Stimulated activated naive CD8-positive, alpha-beta T cell treated with anti-CD3 and anti-CD28 coated beads, Interleukin-15, amount 100 ng/mL, for 72 hours (primary cell): ENCODE measurements at regions not wholly inside any gene's neighbourhood (a gene's known extent, or its start where the extent isn't known, plus 50 kb on each side); places are given as distances from the start of the nearest gene placed in this dataset.

Experiments used
- ATAC-seq: fragments of 150-1000 bp; cut with Tn5 transposase; 2 replicates; pipeline ENCODE4 v1.10.0; 2021; ENCODE audit warnings: mild to moderate bottlenecking, moderate library complexity
- DNase-seq, 2 donors: peaks; one replicate each; pipeline ENCODE4 v3.0.0; 2021 to 2022
- H3K27ac Mint-ChIP-seq, 2 donors: one replicate each; pipeline ENCODE4 v1.8.0; 2022; ENCODE audit warnings: mild to moderate bottlenecking in 2 of 2, mixed read lengths in 2 of 2, moderate library complexity in 2 of 2
- H3K27me3 Mint-ChIP-seq: one replicate; pipeline ENCODE4 v1.8.0; 2022; ENCODE audit warnings: mixed read lengths
- H3K4me1 Mint-ChIP-seq: one replicate; pipeline ENCODE4 v1.8.0; 2022; ENCODE audit warnings: mild to moderate bottlenecking, mixed read lengths
- H3K4me3 Mint-ChIP-seq, 2 donors: one replicate each; pipeline ENCODE4 v1.8.0; 2022; ENCODE audit warnings: mild to moderate bottlenecking in 2 of 2, mixed read lengths in 2 of 2, moderate library complexity in 1 of 2
- H3K9me3 Mint-ChIP-seq, 2 donors: one replicate each; pipeline ENCODE4 v1.8.0; 2022; ENCODE audit warnings: mixed read lengths in 2 of 2

DNA sequence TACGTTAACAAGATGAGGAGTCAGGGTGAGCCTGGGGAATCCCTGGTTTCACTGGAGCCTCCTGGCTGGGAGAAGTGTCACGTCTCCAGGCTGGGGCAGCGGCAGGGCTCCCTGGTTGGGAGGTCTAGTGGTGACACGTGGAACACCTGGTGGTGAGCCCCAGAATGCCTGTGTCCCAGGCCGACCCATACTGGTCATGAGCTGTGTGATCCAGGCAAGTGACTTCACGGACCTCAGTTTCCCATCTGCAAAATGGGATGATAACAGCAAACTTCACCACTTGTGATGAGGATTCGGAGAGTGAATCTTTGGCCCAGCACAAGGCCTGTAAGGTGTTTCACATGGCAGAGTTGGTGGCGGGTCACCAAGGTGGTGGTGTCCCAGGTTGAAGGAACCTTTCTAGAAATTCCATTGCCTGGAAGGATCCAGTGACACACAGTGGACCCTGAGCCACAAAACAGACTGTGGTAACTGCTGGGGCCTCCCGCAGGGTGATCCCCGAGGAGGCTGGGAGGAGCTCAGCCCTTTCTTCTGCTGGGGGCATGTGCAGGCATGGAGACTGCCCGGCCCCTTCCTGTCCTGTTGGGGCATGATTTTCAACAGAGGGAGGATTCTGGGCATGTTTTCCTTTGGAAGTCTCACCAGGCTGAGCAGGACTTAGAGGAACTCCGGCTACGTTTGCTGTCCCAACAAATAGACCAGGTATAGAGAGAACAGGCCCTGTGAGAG, 153.9 kb upstream of the IER5L start:
- H3K9me3 Mint-ChIP-seq, result peaks cover 9 to 16% of the 10 kb centered on the region in 2 donors
- H3K4me3 Mint-ChIP-seq, result no peak overlapping the region
- no peak for DNase-seq
- peak overlapping the region in 1 of 2 donors; percentile 9 for H3K27ac Mint-ChIP-seq
- no peaks in the 10 kb centered on the region for H3K27me3 Mint-ChIP-seq
- peaks cover 55% of the 10 kb centered on the region for H3K4me1 Mint-ChIP-seq
- ATAC-seq, result no peak

- H3K4me1 Mint-ChIP-seq, result peaks cover 50% of the 10 kb centered on the region
- H3K9me3 Mint-ChIP-seq, result peaks cover 9 to 16% of the 10 kb centered on the region in 2 donors
- no peaks in the 10 kb centered on the region for H3K27me3 Mint-ChIP-seq
- DNase-seq, result no peak
- peak overlapping the region in 1 of 2 donors; percentile 88 for H3K27ac Mint-ChIP-seq
- no peak for ATAC-seq
- no peak overlapping the region for H3K4me3 Mint-ChIP-seq
Measured at GRCh38 chr9:129331493-129331765, 153.4 kb upstream of the IER5L start.

DNA sequence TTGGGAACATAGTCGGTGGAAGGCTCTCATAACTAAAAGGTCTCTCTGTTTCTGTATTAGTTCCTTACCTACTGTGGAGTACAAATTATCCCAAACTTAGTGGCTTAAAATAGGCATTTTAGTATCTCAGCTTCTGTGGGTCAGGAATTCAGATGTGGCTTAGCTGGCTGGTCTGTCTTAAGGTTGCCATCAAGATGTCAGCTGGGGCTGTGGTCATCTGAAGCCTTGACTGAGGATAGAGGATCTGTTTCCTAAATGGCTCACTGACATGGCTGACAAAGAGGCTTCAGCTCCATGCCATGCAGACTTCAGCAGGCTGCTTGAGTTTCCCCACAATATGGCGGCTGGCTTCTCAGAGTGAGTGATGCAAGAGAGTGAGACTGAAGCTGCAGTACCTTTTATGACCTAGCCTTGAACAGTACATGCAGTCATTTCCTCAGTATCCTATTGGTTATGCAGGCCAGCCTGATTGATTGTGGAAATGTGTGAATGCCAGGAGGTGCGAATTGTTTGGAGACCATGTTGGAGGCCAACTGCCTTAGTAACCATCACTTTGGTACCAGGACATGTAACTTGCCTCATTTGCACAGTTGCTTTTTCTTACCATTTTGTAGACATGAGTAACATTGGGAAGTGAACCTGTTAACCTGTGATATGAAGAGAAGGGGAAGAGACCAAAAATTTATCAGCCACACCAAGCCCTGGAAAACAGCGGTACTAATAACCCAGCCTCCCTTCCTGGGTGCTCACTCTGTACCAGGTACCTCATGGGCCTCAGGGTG, 152.8 kb upstream of the IER5L start:
- Mint-ChIP-seq H3K9me3 (peaks cover 9 to 16% of the 10 kb centered on the region in 2 donors), H3K27me3 (no peaks in the 10 kb centered on the region), H3K4me1 (peaks cover 48% of the 10 kb centered on the region), H3K4me3 (no peak overlapping the region), H3K27ac (peak overlapping the region in 1 of 2 donors; percentile 74)
- DNase-seq (peak; percentile 36 to 46), ATAC-seq (peak; percentile 58)

DNA sequence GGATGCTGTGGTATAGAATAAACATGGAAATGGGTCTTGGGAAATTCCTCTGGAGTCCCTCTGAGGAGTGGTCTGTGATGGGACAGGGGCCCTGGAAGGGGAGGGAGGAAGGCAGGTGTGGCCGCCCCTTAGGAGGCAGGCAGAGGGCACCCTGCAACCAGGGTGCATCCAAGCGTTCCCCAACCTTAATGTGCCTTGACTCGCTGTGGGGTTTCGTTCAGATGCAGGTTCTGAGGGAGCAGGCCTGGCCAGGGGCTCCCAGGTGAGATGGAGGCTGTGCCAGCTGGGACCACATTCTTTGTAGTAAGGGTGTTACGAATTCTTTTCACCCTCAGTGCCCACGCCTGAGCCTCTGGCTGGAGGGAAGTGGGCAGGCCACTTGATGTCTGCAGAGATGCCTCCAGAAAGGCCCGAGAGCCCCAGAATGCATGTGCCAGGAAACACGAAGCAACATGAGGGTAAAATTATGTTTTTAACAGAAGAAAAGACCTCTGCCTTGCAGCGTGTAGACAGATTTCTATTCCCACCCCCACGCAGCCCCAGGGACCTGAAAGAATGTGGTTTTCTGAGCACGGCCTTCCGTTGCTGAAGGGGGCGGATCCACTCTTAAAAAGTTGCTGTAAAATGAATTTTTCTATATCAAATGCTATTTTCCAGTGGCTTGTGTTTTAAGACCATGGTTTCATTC, 150.4 kb upstream of the IER5L start:
- peaks cover 30% of the 10 kb centered on the region for H3K4me1 Mint-ChIP-seq
- DNase-seq (peak in 1 of 2 donors; percentile 28), ATAC-seq (peak; percentile 59)
- peak overlapping the region; percentile 19 to 80 for H3K27ac Mint-ChIP-seq
- H3K4me3 Mint-ChIP-seq, result peak overlapping the region in 1 of 2 donors; percentile 46
- H3K27me3 Mint-ChIP-seq, result no peaks in the 10 kb centered on the region
- peaks cover 9 to 16% of the 10 kb centered on the region in 2 donors for H3K9me3 Mint-ChIP-seq

- Mint-ChIP-seq H3K27me3 (no peaks in the 10 kb centered on the region), H3K4me1 (peaks cover 35% of the 10 kb centered on the region), H3K9me3 (peaks cover 9 to 16% of the 10 kb centered on the region in 2 donors), H3K4me3 (no peak overlapping the region), H3K27ac (no peak overlapping the region)
- DNase-seq (no peak), ATAC-seq (no peak)
Measured at GRCh38 chr9:129327552-129328328, 149.7 kb upstream of the IER5L start.

DNA sequence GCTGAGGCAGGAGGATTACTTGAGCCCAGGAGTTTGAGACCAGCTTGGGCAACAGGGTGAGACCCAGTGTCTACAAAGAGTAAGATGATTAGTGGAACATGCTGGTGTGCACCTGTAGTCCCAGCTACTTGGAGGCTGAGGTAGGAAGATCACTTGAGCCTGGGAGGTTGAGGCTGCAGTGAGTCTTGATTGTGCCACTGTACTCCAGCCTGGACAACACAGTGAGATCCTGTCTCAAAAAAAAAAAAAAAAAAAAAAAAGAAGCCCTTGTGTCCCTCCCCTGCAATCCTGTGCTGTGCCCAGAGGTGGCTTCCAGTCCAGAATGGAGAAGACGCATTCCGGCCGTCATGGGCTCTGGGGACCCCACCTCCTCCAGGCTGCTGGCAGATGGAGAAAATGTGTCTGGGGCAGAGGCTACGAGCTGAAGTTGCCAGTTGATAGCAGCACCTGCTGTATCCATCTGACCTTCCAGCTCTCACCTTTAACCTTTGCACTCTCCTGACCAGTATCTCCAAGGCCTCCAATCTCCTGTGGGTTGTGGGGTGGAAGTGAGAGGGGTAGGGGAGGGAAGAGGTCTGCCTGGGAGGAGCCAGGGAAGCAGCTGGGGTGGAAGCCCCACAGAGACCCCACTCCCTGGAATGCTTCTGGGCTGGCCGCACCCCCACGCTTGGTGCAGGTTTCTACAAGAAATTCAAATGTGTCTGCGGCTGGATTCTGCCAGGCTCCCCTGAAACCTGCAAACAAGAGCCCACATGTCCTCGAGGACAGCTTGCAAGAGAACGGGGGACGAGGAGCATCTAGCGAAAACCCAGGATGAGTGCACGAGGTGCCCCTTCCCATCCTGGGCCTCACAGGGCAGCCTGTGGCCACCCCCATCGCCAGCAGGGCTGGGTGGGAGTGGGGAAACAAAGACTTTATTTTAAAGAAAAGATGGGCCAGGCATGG, 148.3 kb upstream of the IER5L start:
- H3K9me3 Mint-ChIP-seq, result peaks cover 7 to 11% of the 10 kb centered on the region in 2 donors
- ATAC-seq, result no peak
- H3K4me3 Mint-ChIP-seq, result no peak overlapping the region
- no peak for DNase-seq
- H3K4me1 Mint-ChIP-seq, result peaks cover 44% of the 10 kb centered on the region
- no peak overlapping the region for H3K27ac Mint-ChIP-seq
- H3K27me3 Mint-ChIP-seq, result no peaks in the 10 kb centered on the region

- Mint-ChIP-seq H3K27ac (no peak overlapping the region), H3K9me3 (no peaks in the 10 kb centered on the region), H3K4me3 (no peak overlapping the region), H3K4me1 (peaks cover 58% of the 10 kb centered on the region), H3K27me3 (no peaks in the 10 kb centered on the region)
- ATAC-seq, result no peak
- no peak for DNase-seq
Measured at GRCh38 chr9:129324808-129325502, 146.9 kb upstream of the IER5L start.

DNA sequence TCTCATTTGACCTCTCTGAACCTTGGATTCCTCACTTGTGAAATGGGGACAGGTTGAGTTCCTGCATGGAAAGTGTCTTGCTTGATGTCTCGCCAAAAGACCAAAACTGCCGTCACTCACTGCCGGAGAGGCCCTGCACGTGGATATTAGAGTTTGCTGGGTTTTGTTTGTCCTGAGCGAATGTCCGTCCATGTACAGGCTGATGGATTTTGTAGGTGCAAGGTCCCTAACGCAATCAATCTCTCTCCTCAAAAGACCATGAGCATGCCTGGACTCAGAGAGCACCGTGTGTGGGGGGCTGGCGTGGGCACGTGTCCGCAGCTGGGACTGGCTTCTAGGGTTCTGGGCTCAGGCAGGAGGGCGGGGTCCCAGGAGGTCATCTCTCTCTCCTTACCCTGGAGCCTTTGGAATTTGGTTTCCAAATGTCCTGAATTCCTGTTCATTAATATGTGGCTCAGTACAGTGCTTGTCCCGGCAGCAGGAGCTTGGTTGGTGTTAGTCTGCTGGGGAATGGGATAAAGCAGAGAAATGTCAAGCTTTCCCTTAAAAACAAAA, 146.0 kb upstream of the IER5L start:
- ATAC-seq (no peak), DNase-seq (no peak)
- peaks cover 62% of the 10 kb centered on the region for H3K4me1 Mint-ChIP-seq
- H3K27ac Mint-ChIP-seq, result no peak overlapping the region
- H3K9me3 Mint-ChIP-seq, result no peaks in the 10 kb centered on the region
- no peaks in the 10 kb centered on the region for H3K27me3 Mint-ChIP-seq
- H3K4me3 Mint-ChIP-seq, result no peak overlapping the region

GRCh38 chr9:129323376-129323998, 145.4 kb upstream of the IER5L start:
- H3K4me3 Mint-ChIP-seq, result no peak overlapping the region
- H3K27ac Mint-ChIP-seq, result no peak overlapping the region
- no peaks in the 10 kb centered on the region for H3K9me3 Mint-ChIP-seq
- H3K27me3 Mint-ChIP-seq, result no peaks in the 10 kb centered on the region
- H3K4me1 Mint-ChIP-seq, result peaks cover 56% of the 10 kb centered on the region
- ATAC-seq, result no peak
- no peak for DNase-seq

DNA sequence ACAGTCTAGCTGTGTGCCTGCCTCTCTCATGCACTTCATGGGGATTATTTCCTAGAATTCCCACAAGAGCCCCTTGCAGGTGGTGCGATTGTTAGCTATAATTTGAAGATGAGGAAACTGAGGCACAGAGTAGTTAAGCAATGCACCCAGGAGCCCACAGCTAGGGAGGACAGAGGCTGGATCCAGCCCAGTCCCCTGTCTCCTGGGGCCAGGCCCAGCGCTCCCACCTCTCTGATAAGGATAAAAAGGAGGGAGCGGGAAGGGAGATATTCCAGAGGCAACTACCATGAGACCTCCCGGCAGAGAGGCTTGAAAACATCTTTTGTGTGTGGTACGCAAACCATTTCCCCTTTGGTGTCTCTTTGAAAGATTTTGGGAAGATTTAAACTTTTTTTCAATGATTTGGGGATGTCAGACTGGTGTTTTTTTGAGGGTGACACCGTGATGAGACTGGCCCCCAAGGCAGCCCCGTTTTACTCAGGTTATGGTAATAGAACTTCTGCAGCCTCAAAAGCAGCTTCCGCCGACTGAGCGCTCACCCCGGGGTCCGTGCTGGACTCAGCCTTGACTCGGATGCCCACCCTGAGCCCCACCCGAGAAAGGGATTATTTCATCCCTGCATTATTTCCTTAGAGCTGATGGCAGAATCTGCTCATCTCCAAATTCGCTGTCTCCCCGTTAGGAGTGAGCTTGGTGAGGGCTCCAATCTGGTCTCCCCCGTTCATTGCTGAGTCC, 144.7 kb upstream of the IER5L start:
- ATAC-seq (no peak), DNase-seq (no peak)
- Mint-ChIP-seq H3K4me3 (no peak overlapping the region), H3K27ac (peak overlapping the region in 1 of 2 donors; percentile 42), H3K27me3 (no peaks in the 10 kb centered on the region), H3K4me1 (peaks cover 56% of the 10 kb centered on the region), H3K9me3 (no peaks in the 10 kb centered on the region)

- Mint-ChIP-seq H3K4me1 (peaks cover 56% of the 10 kb centered on the region), H3K27ac (no peak overlapping the region), H3K9me3 (no peaks in the 10 kb centered on the region), H3K4me3 (peak overlapping the region; percentile 13 to 66), H3K27me3 (no peaks in the 10 kb centered on the region)
- DNase-seq, result no peak
- ATAC-seq, result no peak
Measured at GRCh38 chr9:129322022-129322621, 144.1 kb upstream of the IER5L start.

GRCh38 chr9:129321286-129322021, 143.4 kb upstream of the IER5L start:
- Mint-ChIP-seq H3K4me3 (peak overlapping the region; percentile 82 to 84), H3K9me3 (no peaks in the 10 kb centered on the region), H3K27me3 (no peaks in the 10 kb centered on the region), H3K4me1 (peaks cover 56% of the 10 kb centered on the region), H3K27ac (peak overlapping the region in 1 of 2 donors; percentile 50)
- no peak for ATAC-seq
- DNase-seq, result no peak
